ENCODE measurements at regions not wholly inside any gene's neighbourhood (a gene's known extent, or its start where the extent isn't known, plus 50 kb on each side); places are given as distances from the start of the nearest gene placed in this dataset.
"Not testable (repeated sequence)": the region's sequence is repeated elsewhere in the genome, so short reads cannot be mapped to it uniquely, and the experiment has no call there.

DNA sequence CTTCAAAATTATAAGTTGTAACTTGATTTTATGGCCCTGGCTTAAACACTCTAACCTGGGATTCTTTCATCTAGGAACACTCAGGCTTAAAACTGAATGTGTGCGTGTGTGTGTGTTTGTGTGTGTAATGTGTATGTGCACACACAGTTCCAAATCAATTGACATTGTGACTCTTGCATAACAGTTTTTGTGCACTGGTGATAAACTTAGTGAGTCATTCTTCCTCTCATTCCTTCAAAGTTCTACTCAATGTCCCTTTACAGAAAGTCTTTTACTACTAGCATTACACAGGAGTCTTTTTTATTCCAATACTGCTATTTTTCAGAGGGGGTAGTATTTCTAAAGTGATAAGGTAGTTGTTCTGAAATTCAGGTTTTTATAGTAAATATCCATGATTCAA lies 943.6 kb downstream of the KCNT2 start:
- Histone ChIP-seq H3K4me3 (ENCODE audit: low read depth, low read length) (no peak overlapping the region), H3K4me1 (no peaks in the 10 kb centered on the region), H3K9me3 (no peaks in the 10 kb centered on the region), H3K27me3 (no peaks in the 10 kb centered on the region), H3K36me3 (no peaks in the 10 kb centered on the region)
- TF ChIP-seq, protein P1, sequence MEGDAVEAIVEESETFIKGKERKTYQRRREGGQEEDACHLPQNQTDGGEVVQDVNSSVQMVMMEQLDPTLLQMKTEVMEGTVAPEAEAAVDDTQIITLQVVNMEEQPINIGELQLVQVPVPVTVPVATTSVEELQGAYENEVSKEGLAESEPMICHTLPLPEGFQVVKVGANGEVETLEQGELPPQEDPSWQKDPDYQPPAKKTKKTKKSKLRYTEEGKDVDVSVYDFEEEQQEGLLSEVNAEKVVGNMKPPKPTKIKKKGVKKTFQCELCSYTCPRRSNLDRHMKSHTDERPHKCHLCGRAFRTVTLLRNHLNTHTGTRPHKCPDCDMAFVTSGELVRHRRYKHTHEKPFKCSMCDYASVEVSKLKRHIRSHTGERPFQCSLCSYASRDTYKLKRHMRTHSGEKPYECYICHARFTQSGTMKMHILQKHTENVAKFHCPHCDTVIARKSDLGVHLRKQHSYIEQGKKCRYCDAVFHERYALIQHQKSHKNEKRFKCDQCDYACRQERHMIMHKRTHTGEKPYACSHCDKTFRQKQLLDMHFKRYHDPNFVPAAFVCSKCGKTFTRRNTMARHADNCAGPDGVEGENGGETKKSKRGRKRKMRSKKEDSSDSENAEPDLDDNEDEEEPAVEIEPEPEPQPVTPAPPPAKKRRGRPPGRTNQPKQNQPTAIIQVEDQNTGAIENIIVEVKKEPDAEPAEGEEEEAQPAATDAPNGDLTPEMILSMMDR (IDR thresholded peaks at IDR 0.05; ENCODE audit: low read depth, low read length), result no peak
- DNase-seq, result no peak

- Histone ChIP-seq H3K4me3 (ENCODE audit: low read depth, low read length) (no peak overlapping the region), H3K4me1 (no peaks in the 10 kb centered on the region), H3K27me3 (no peaks in the 10 kb centered on the region), H3K36me3 (no peaks in the 10 kb centered on the region), H3K9me3 (no peaks in the 10 kb centered on the region)
- DNase-seq, result no peak
- TF ChIP-seq, protein P1 (IDR thresholded peaks at IDR 0.05; ENCODE audit: low read depth, low read length), result no peak
Measured at GRCh38 chr1:195663549-195664280, 944.5 kb downstream of the KCNT2 start.

GRCh38 chr1:195656780-195657179 lies 951.5 kb downstream of the KCNT2 start:
- no peaks in the 10 kb centered on the region for H3K4me1 ChIP-seq
- no peak for DNase-seq
- TF ChIP-seq, protein P1 (IDR thresholded peaks at IDR 0.05; ENCODE audit: low read depth, low read length), result no peak
- no peaks in the 10 kb centered on the region for H3K9me3 ChIP-seq
- H3K27me3 ChIP-seq, result no peaks in the 10 kb centered on the region
- no peak overlapping the region for H3K4me3 ChIP-seq (ENCODE audit: low read depth, low read length)
- H3K36me3 ChIP-seq, result no peaks in the 10 kb centered on the region

- DNase-seq; H3K4me3 ChIP-seq (ENCODE audit: low read depth, low read length); H3K9me3 ChIP-seq; H3K27me3 ChIP-seq; H3K36me3 ChIP-seq; H3K4me1 ChIP-seq: not testable (repeated sequence)
Measured at GRCh38 chr1:195648875-195649274, 959.4 kb downstream of the KCNT2 start.

GRCh38 chr1:195637539-195637938 lies 970.7 kb downstream of the KCNT2 start:
- TF ChIP-seq, protein P1 (IDR thresholded peaks at IDR 0.05; ENCODE audit: low read depth, low read length), result no peak
- H3K27me3 ChIP-seq, result no peaks in the 10 kb centered on the region
- no peak for DNase-seq
- no peaks in the 10 kb centered on the region for H3K36me3 ChIP-seq
- H3K4me3 ChIP-seq (ENCODE audit: low read depth, low read length), result peak overlapping the region; percentile 27
- H3K4me1 ChIP-seq, result peaks cover 6% of the 10 kb centered on the region
- H3K9me3 ChIP-seq, result no peaks in the 10 kb centered on the region

DNA sequence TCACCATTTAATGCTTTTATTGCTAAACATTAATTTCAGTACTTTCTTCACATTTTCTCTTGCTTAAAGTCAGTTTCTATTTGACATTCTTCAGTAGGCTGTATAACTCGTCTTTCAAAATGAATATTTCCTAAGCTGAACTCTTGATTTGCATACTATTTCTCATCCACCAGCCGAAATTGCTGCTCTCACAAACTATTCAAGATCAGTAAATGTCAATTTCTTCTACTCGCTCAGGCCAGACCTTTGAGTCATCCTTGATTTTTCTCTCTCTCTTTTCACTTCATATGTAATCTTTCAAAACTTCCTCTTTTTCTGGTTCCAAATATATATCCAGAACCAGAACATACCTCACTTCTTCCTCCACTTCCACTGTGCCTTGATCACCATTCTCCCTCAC lies 990.0 kb downstream of the KCNT2 start:
- Histone ChIP-seq H3K36me3 (no peaks in the 10 kb centered on the region), H3K27me3 (no peaks in the 10 kb centered on the region), H3K9me3 (no peaks in the 10 kb centered on the region), H3K4me1 (no peaks in the 10 kb centered on the region), H3K4me3 (ENCODE audit: low read depth, low read length) (no peak overlapping the region)
- no peak for DNase-seq
- TF ChIP-seq, protein P1 (IDR thresholded peaks at IDR 0.05; ENCODE audit: low read depth, low read length), result no peak
